A549 (cell line): ENCODE measurements at regions not wholly inside any gene's neighbourhood (a gene's known extent, or its start where the extent isn't known, plus 50 kb on each side); places are given as distances from the start of the nearest gene placed in this dataset.

Experiments used
- CHD2 ChIP-seq: fragments of 150-350 bp; IDR thresholded peaks from 2 replicates; pipeline ENCODE4 v1.6.1; 2014; ENCODE audit warnings: low read length; ENCODE audit not compliant: partially characterized antibody
- HOXB13 ChIP-seq: fragments of 250-450 bp; sonication (Bioruptor Pico); IDR thresholded peaks from 2 replicates; pipeline ENCODE4 v1.5.0; 2020; ENCODE audit warnings: low read depth, mild to moderate bottlenecking, moderate library complexity
- MAFK ChIP-seq: fragments of 450-650 bp; IDR thresholded peaks from 2 replicates; pipeline ENCODE4 v1.6.1; 2014; ENCODE audit not compliant: partially characterized antibody
- MYC ChIP-seq: IDR thresholded peaks from 2 replicates; pipeline ENCODE4 v1.6.1; 2012; ENCODE audit warnings: mild to moderate bottlenecking, inconsistent platforms, low read length, improper control_type of control experiment, borderline replicate concordance
- POLR2A ChIP-seq: IDR thresholded peaks from 2 replicates; pipeline ENCODE4 v1.6.1; 2012; ENCODE audit warnings: mild to moderate bottlenecking, low read length
- RAD21 ChIP-seq, 2 experiments: fragments of >200 bp in 1 of 2; sonication (Bioruptor Twin) in 1 of 2; formaldehyde crosslinking in 1 of 2; IDR thresholded peaks in 1 of 2; conservative IDR thresholded peaks in 1 of 2; 2 replicates in 1 of 2; 3 replicates in 1 of 2; pipeline ENCODE4 v1.6.1; 2012 to 2018; ENCODE audit warnings: inconsistent platforms in 1 of 2
- RNF2 ChIP-seq: fragments of 200-600 bp; sonication (generic); IDR thresholded peaks from 2 replicates; pipeline ENCODE4 v1.6.1; 2016; ENCODE audit warnings: low read depth, mild to moderate bottlenecking, antibody characterized with exemption, moderate library complexity, borderline replicate concordance
- ZC3H11A ChIP-seq: fragments of 450-650 bp; IDR thresholded peaks from 2 replicates; pipeline ENCODE4 v1.6.1; 2014; ENCODE audit warnings: antibody characterized with exemption, mild to moderate bottlenecking
- TF ChIP-seq, protein P1 (sequence below): fragments of >200 bp; sonication (Bioruptor Twin); formaldehyde crosslinking; IDR thresholded peaks from 3 replicates; pipeline ENCODE4 v1.5.1; 2016

DNA sequence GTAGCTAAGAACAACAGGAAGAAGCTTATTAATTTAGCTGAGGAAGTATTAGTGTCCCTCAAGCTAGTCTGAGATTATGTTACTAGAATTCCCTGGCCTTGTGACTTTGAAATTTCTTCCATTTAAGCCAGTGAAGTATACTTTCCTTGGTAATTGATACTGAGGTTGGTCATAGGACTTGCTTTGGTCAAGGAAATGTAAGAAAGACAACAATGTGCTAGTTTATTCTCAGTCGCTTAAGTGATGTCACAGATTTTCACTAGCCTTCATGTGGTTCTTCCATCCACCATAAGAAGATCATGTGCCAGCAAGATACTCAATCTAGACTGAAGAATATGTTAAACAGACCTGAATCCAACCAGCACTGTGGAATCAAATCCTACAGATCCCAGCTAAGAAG lies 1140.1 kb downstream of the TECRL start:
- TF ChIP-seq POLR2A (no peak), RNF2 (no peak), HOXB13 (no peak), MAFK (no peak), ZC3H11A (no peak), MYC (no peak), CHD2 (no peak), RAD21 (conservative IDR thresholded peaks at IDR 0.05 in 1 of 2, IDR thresholded peaks at IDR 0.05 in 1 of 2) (no peak)
- TF ChIP-seq, protein P1, sequence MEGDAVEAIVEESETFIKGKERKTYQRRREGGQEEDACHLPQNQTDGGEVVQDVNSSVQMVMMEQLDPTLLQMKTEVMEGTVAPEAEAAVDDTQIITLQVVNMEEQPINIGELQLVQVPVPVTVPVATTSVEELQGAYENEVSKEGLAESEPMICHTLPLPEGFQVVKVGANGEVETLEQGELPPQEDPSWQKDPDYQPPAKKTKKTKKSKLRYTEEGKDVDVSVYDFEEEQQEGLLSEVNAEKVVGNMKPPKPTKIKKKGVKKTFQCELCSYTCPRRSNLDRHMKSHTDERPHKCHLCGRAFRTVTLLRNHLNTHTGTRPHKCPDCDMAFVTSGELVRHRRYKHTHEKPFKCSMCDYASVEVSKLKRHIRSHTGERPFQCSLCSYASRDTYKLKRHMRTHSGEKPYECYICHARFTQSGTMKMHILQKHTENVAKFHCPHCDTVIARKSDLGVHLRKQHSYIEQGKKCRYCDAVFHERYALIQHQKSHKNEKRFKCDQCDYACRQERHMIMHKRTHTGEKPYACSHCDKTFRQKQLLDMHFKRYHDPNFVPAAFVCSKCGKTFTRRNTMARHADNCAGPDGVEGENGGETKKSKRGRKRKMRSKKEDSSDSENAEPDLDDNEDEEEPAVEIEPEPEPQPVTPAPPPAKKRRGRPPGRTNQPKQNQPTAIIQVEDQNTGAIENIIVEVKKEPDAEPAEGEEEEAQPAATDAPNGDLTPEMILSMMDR: no peak
